Fibroblast of mammary gland (primary cell): ENCODE measurements at regions not wholly inside any gene's neighbourhood (a gene's known extent, or its start where the extent isn't known, plus 50 kb on each side); places are given as distances from the start of the nearest gene placed in this dataset.
A peak's percentile ranks its signal among the peaks of the same experiment; 100 is the strongest.

ENCODE experiments used
- DNase-seq: peaks from one replicate; pipeline ENCODE4 v3.0.0-alpha.2; 2010; ENCODE audit warnings: low read depth
- H3K4me3 ChIP-seq: 2 replicates; pipeline ENCODE4 v1.5.1; 2011; ENCODE audit warnings: low read depth, mild to moderate bottlenecking, low read length, moderate library complexity; ENCODE audit not compliant: control insufficient read depth
- CTCF ChIP-seq: conservative IDR thresholded peaks from 2 replicates; pipeline ENCODE4 v1.5.1; 2011; ENCODE audit warnings: low read depth, low read length, inconsistent platforms; ENCODE audit not compliant: control insufficient read depth, insufficient read depth

GRCh38 chr5:67474597-67475238 lies 278.1 kb upstream of the CD180 start:
- no peak for DNase-seq
- TF ChIP-seq CTCF: no peak
- H3K4me3 ChIP-seq: no peak overlapping the region

GRCh38 chr5:67467110-67467509 lies 270.5 kb upstream of the CD180 start:
- no peak for TF ChIP-seq CTCF
- H3K4me3 ChIP-seq: no peak overlapping the region
- DNase-seq: no peak

GRCh38 chr5:67465537-67466207 lies 269.1 kb upstream of the CD180 start:
- no peak for TF ChIP-seq CTCF
- no peak overlapping the region for H3K4me3 ChIP-seq
- peak; percentile 58 for DNase-seq

- H3K4me3 ChIP-seq: no peak overlapping the region
- no peak for TF ChIP-seq CTCF
- peak; percentile 41 for DNase-seq
These were observed 265.5 kb upstream of the CD180 start for GRCh38 chr5:67462147-67462546.

- no peak for DNase-seq
- TF ChIP-seq CTCF: no peak
- no peak overlapping the region for H3K4me3 ChIP-seq
These were observed 262.7 kb upstream of the CD180 start for GRCh38 chr5:67459253-67459652.

- no peak for TF ChIP-seq CTCF
- no peak overlapping the region for H3K4me3 ChIP-seq
- no peak for DNase-seq
These were observed 259.4 kb upstream of the CD180 start for GRCh38 chr5:67455970-67456369.
